SK-N-SH treated with all-trans-retinoic acid at 6 μM for 48 hours (cell line): ENCODE measurements at regions not wholly inside any gene's neighbourhood (a gene's known extent, or its start where the extent isn't known, plus 50 kb on each side); places are given as distances from the start of the nearest gene placed in this dataset.
"Not testable (repeated sequence)": the region's sequence is repeated elsewhere in the genome, so short reads cannot be mapped to it uniquely, and the experiment has no call there.

Source experiments
- ATAC-seq: fragments of 200-7000 bp; cut with Tn5 transposase; 3 replicates; pipeline ENCODE4 v1.9.1; 2020; ENCODE audit warnings: mild to moderate bottlenecking, moderate library complexity
- CSDC2 ChIP-seq: fragments of 250-450 bp; sonication (Bioruptor Pico); IDR thresholded peaks from 2 replicates; pipeline ENCODE4 v1.5.0; 2020; ENCODE audit warnings: mild to moderate bottlenecking, moderate library complexity
- GLIS3 ChIP-seq: fragments of 250-450 bp; sonication (Bioruptor Pico); IDR thresholded peaks from 2 replicates; pipeline ENCODE4 v1.5.0; 2020; ENCODE audit warnings: mild to moderate bottlenecking, moderate library complexity
- ISL1 ChIP-seq: fragments of 250-450 bp; sonication (Bioruptor Pico); IDR thresholded peaks from 2 replicates; pipeline ENCODE4 v2.1.2; 2022; ENCODE audit warnings: mild to moderate bottlenecking, moderate library complexity
- OSR1 ChIP-seq: fragments of 250-450 bp; sonication (Bioruptor Pico); IDR thresholded peaks from 2 replicates; pipeline ENCODE4 v1.8.0; 2022; ENCODE audit warnings: moderate library complexity, mild to moderate bottlenecking, inconsistent platforms
- POU6F1 ChIP-seq: fragments of 250-450 bp; sonication (Bioruptor Pico); IDR thresholded peaks from 2 replicates; pipeline ENCODE4 v1.8.0; 2021; ENCODE audit warnings: low read depth, mild to moderate bottlenecking, moderate library complexity, borderline replicate concordance
- RARB ChIP-seq: fragments of 250-450 bp; sonication (Bioruptor Pico); IDR thresholded peaks from 2 replicates; pipeline ENCODE4 v1.8.0; 2021; ENCODE audit warnings: mild to moderate bottlenecking, moderate library complexity
- ZFP3 ChIP-seq: fragments of 250-450 bp; sonication (Bioruptor Pico); IDR thresholded peaks from 2 replicates; pipeline ENCODE4 v1.5.0; 2020; ENCODE audit warnings: mild to moderate bottlenecking, moderate library complexity
- ZNF8 ChIP-seq: fragments of 450-650 bp; formaldehyde crosslinking; IDR thresholded peaks from 2 replicates; pipeline ENCODE4 v1.5.0; 2020; ENCODE audit warnings: mild to moderate bottlenecking, moderate library complexity

- not testable (repeated sequence) for ATAC-seq
Measured at GRCh38 chr16:18148132-18148531, 188.4 kb downstream of the NPIPA8 start.

DNA sequence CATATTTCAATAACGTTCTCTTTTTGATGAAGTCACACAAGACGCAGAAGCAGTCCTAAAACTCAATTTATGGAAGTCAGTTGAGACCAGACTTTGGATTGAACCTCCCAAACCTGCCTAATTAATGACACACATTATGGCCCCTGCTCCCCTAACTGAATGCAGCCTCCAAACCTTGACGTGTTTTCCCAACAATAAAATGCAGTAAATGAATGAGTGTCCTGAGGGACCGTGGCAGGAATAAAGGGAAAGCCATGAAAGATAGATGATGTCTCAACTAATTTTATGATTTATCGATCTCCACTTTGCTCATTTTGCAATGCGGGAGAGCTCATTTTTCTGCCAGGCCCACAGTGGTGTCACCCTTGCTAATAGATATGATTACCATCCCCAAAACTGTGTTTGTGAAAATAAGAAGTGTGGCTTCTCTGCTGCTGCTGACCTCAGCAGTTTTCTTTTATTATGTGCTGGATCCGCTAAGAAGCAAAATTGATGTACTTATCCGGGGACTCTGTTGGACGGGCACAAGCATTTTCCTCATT lies 189.9 kb downstream of the NPIPA8 start:
- ATAC-seq = not testable (repeated sequence)

- not testable (repeated sequence) for ATAC-seq
Measured at GRCh38 chr16:18142066-18142465, 194.5 kb downstream of the NPIPA8 start.

- not testable (repeated sequence) for ATAC-seq
Measured at GRCh38 chr16:18136288-18136687, 200.2 kb downstream of the NPIPA8 start.

GRCh38 chr16:18135024-18135423 lies 201.5 kb downstream of the NPIPA8 start:
- not testable (repeated sequence) for ATAC-seq

- ATAC-seq = peak; percentile 91
Measured at GRCh38 chr16:18131587-18131986, 204.9 kb downstream of the NPIPA8 start.

GRCh38 chr16:18130478-18131120 lies 205.9 kb downstream of the NPIPA8 start:
- ATAC-seq = not testable (repeated sequence)

DNA sequence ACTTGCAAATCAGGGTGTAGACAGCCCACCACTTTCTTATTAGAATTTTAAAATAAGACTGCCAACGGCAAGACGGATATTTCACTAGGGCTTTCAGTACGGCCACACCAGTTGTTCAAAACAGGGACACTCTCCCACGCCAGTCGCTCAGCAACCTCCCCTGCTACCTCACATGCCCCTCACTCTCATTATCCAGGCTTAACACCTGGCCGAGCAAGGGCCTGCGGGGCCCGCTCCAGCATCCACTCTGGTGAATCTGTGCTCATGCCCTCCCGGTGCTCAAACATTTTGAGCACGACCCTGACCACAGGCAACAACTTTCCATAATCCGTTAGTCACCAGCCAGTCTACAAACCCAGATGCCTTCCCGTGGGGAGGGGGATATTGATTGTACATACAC lies 209.5 kb downstream of the NPIPA8 start:
- ATAC-seq = not testable (repeated sequence)

GRCh38 chr16:18119092-18119491 lies 217.4 kb downstream of the NPIPA8 start:
- not testable (repeated sequence) for ATAC-seq

- not testable (repeated sequence) for ATAC-seq
Measured at GRCh38 chr16:18118684-18119083, 217.9 kb downstream of the NPIPA8 start.

GRCh38 chr16:18118071-18118470 lies 218.5 kb downstream of the NPIPA8 start:
- ATAC-seq = not testable (repeated sequence)

- not testable (repeated sequence) for ATAC-seq
Measured at GRCh38 chr16:18104412-18104811, 232.1 kb downstream of the NPIPA8 start.

DNA sequence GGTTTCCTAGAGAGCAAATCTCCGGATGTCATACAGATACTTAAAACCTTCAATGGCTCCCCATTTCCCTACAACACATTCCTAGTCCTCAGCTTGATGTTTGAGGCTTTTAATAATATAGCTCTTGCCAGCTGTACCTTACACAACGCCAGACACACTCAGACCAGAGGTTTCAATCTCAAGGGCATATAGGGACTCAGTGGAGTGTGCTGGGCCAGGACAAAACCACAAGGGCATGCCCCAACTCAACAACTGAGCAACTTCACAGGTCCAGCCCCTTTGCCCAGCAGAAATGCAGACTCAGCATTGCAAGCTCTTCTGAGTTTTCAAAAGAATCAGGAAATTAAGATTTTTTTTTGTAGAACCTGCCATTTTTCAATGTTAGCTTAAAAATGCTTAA lies 235.5 kb downstream of the NPIPA8 start:
- ATAC-seq = not testable (repeated sequence)

DNA sequence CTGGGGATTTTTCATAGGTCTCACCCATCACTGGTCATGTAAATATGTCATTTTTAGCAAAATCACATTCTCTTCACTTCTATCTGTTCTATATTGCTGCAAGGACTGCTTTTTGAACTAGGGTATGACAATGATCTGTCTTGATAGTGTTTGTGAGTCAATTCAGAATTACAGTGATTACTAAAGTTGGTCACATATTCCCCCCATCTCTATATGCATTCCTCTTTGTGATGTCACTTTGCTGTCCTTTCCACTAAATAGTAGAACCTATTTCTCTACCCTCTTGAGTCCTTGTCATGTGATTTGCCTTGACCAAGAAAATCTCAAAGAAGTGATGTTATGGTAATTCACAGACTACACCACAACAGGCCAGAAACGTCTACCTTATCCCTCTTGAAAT lies 243.9 kb downstream of the NPIPA8 start:
- not testable (repeated sequence) for ATAC-seq

DNA sequence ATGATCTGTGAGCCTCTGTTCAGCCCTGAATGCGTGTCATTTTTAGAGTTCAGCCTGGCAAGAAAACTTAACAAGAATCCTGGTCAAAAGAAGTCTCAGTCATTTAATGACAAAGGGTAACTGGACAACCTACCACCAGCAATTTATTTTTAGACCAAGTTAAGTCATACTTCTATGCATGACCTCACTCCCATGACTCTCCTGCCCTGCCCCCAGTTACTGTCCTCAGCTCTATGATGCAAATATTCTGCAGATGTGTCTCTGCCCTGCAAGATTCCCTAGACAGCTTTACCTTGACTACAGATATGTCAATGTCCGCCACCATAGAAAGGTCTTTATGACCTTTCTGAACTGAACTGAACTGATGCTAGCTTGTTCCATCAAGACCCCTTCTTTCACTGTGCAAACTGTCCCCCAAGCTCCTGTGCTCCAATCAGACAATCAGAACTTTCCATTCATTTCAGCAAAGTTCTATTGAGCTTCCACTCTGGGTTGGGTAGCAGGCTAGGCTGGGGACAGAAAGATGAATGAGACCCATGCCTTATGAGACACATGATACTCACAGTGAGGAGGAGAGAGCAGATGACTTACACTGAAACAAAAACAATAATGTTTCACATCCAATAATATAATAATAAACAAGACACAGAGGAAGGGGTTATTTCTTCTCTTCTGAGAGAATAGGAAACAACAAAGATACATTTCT lies 255.7 kb downstream of the NPIPA8 start:
- not testable (repeated sequence) for ATAC-seq

- not testable (repeated sequence) for ATAC-seq
Measured at GRCh38 chr16:18077910-18078309, 258.6 kb downstream of the NPIPA8 start.

DNA sequence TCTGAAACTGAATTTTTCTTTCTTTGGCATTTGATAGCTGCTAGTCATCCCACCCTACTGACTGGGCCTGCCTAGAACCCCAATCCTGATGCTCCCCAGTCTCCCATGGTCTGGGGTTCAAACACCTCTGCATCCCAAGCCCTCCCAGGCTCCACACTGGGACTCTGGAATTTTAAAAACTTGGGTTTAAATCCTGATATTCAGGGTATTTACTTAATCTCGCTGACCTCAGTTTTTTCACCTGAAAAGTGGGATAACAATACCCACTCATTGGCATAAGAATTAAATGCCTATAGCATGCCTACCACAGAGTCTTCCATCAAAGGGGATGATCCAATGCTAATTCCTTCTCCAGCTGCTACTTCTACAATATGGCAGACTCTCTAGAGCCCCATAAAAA lies 264.4 kb downstream of the NPIPA8 start:
- ATAC-seq = no peak

More for the DNA sequence above, 264.4 kb downstream of the NPIPA8 start:
- TF ChIP-seq ZFP3 (CRISPR knock-in tag) (no peak), CSDC2 (no peak), ISL1 (CRISPR knock-in tag) (no peak), GLIS3 (CRISPR knock-in tag) (no peak), ZNF8 (CRISPR knock-in tag) (no peak), POU6F1 (CRISPR knock-in tag) (no peak), RARB (no peak), OSR1 (CRISPR knock-in tag) (no peak)
